COR-L47 (cell line): ENCODE measurements at regions not wholly inside any gene's neighbourhood (a gene's known extent, or its start where the extent isn't known, plus 50 kb on each side); places are given as distances from the start of the nearest gene placed in this dataset.
"Not testable (repeated sequence)": the region's sequence is repeated elsewhere in the genome, so short reads cannot be mapped to it uniquely, and the experiment has no call there.

ENCODE experiments used
- DNase-seq: peaks from one replicate; lab custom pipeline; 2025; lab: John Stamatoyannopoulos, UW

DNA sequence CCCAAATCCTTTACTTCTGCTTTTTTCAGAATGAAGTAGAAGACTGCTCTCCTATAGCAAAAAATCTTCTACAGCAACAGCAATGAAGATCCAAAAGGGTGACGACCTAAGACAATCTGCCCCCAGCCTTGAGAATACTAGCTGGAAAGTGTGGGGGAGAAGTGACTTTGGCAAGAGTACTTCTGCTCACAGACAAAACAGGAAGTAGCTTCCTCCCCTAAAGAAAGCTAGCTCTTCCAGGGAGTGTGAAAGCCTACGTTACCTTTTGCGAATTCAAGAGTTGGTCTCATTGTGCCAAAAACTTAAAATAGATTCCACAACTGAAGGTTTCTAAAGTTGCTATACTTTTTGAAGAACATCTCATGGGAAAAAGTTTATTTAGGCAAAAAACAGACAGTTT is 1069.2 kb upstream of the CHAC2 start:
- no peak for DNase-seq

DNA sequence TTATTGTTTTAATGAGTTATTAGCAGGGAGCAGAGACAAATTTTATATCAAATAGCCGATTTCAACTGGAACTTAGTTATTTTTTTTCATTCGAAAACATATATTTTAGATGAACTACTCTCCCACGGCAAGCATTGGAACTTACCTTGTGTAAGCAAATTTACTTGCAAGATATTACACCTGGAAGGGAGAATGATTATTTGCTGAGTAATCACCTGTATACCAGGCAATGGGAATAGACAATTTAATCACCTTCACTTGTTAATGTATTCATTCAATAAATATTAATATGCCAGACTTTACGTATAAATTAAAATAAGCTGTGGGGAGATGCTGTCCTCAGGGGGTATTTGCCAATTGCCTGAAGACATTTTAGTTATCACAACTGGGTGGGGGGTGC is 1069.9 kb upstream of the CHAC2 start:
- DNase-seq, result no peak

DNA sequence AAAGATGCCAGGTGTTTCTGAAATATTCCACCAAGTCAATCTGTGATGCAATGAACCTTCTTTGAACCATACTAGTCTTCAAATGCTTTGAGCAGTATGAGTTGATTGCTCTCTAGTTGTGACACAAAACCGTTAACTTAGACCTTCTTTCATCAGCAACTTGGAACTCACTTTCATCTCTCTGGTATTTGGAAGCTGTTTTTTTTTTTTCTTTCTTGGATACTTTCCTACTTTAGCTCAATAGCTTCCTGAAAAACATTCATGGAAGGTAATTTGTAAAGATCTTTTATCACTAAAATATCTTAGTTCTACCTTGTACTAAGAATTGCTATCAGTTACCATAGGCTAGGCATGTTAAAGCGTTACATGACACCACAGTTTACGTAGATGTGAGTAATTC is 1071.9 kb upstream of the CHAC2 start:
- no peak for DNase-seq

DNA sequence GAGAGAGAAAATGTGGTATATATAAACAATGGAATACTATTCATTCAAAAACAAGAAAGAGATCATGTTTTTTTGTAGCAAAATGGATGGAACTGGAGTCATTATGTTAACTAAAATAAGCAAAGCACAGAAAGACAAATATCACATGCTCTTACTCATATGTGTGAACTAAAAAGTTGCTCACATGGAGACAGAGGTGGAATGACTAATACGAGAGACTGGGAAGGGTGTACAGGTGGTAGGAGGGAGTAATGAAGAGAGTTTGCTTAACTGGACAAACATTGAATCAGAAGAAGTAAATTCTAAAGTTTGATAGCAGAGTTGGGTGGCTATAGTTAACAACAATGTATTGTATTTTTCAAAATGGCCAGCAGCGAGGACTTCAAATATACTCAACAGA is 1080.7 kb upstream of the CHAC2 start:
- no peak for DNase-seq

DNA sequence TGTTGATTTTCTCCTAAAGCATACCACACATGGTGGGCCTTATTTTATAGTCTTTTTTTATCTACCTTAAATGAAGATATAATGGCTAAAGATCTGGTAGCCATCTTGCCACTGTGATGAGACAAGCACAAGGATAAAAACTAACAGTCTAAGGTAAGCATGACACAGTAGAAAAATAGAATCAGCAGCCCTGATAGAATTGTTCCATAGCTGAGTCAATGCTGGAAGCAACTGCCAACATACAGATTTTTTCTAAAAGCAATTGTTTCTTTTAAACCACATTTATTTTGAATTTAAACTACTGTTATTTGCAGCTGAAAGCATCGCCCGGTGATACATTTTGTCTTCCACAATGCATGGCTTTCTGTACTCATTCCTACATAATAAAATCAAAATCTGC is 1091.5 kb upstream of the CHAC2 start:
- DNase-seq, result no peak

DNA sequence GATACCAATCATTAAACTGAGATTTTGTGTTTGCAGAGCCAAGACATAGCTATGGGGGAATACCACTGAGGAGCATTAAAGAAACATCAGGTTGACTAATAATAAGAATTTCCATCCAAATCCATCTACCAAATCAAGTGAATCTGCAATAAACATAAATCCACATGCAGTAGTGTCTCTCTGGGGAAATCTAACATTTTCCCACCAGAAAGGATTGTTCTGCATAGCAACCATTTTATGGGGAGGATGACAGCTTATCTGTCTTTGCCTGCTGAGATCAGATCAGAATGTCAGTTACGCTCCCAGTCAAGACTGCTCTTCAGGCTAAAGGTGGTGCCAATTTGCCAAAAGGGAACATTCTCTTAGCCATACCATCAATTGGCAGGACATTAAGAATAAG is 1098.9 kb upstream of the CHAC2 start:
- DNase-seq, result no peak

DNA sequence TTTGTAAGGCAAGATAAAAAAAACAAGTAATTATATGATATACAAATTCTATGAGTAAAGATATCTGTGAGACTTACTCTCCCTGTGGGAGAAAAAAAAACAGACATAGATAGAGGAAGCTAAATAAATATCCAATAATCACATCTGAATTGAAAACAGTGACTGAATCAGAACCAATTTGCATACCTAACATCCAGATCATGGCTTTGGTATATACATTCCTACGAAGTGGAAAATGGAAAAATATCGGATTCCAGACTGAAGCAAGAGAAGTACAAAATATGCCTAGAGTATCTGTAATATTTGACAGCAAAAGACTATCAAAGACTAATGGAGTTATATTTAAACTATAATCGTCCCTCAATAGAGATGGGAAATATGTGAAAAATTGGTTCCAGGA is 1108.1 kb upstream of the CHAC2 start:
- DNase-seq, result no peak

DNA sequence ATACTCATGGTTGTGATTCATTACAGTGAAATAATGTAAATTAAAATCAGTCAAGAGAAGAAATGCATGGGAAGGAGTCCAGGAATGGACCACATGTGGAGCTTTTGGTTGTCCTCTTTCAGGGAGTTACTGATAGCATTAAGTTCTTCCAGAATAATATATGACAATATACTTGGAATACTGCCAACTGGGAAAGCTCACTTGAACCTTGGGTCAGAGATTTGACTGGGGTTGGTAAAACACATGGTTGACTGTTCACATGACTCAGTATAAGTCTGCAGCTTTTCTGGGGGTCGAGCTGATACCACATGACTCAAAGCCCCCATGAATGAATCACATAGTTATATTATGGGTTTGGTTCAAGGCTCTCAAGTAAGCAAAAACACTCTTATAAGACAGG is 1109.0 kb upstream of the CHAC2 start:
- no peak for DNase-seq

DNA sequence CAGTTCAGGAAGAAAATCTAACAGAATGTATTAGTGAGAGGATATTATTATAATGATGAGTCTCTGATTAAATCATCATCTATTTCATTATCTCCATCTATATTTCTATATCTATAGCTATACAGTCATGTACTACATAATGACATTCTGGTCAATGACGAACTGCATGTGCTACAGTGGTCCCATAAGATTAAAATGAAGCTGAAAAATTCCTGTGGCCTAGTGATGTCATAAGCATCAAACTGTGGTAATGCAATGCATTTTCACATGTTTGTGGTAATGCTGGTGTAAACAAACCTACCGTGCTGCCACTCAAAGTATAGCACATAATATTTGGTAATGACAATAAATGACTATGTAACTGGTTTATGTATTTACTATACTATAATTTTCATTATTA is 1127.9 kb upstream of the CHAC2 start:
- no peak for DNase-seq

DNA sequence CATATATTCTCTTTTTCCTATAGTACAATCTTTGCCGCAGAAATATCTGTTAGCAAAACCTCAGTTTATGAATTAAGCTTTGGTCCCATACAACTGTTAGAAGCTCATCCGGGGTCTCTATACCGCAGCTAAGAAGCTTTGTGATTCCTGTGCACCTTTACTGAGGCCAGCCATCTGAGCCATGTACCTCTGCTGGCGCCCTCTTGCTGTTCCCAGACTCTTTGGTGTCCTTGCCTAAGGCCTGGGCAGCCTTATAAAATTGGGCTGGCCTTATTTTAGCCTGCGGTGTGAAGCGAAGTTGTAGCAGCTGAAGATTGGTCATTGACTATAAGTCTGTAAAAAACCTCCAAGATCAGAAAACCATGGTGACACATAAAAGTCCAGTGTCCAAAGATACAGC is 1135.1 kb upstream of the CHAC2 start:
- no peak for DNase-seq

DNA sequence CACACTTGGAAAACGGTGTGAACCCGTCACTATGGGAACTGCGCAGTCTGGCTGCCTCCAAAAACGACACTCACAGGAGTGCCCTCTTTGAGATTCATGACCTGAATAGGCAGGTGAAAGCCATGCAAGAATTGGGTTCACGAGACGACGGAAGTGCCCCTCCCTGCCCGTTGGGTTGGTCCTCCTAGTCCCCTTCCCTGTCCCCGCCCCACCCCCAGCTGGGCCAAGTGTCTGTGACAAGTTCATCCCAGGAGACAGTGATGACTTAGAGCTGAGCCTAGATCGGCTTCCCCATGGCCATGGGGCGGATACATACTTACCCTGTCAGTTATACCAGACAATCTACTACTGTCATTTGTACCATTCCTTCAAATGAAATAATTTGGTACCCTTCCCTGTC is 1137.7 kb upstream of the CHAC2 start:
- DNase-seq, result no peak

DNA sequence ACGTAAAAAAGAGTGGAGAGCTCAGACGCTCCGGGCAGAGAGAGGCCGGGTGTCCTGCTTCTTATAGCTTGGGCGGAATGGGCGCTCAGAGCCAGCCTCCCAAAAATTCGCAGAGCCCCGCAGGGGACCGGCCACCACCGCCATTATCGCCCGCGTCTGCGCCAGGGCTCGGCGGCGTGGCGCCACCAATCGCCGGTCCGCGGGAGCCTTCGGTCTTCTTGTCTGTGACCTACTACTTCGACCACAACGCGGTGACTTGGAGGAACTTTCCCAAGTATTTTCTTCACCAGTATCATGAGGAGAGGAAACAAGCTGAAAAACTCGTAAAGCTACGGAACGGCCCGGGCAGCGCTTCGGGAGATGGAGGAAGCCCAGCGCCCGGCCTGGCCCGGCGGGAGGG is 1138.1 kb upstream of the CHAC2 start:
- no peak for DNase-seq

DNA sequence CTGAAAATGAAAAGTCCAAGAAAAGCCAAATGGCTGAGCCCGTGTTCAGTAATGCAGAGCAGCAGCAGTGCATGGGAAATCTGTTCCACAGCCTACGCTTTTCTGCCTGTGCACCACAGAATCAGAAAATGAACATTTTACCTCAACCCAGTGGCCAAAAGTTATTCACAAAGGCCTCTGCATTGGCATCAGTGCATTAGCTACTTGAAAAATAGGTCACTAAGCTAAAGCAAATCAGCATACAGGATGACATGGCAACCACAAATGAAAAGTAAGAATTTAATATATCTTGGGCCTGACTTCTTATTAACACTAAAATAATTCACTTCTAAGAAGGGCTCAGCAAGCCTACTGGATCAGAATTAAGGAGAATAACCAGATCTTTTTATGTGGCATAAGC is 1145.3 kb upstream of the CHAC2 start:
- DNase-seq, result no peak

DNA sequence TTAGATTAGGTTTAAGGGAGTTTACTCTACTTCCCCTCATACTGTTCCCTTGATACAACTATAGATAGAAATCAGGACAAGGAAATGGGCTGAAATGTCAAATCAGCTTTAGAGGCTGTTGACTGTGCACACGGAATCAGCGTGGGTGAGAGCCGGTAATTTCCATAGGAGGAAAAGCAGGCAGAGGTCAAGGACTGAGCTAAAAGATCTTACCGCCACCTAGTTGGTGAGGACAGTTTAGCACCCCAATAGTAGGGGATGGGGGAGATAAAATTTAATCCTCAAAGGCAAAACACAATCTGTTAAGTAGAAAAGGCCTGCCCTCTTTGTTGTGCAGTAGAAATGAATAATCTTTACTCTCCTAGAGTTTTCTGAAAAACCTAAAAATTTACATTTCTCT is 1154.5 kb upstream of the CHAC2 start:
- no peak for DNase-seq

DNA sequence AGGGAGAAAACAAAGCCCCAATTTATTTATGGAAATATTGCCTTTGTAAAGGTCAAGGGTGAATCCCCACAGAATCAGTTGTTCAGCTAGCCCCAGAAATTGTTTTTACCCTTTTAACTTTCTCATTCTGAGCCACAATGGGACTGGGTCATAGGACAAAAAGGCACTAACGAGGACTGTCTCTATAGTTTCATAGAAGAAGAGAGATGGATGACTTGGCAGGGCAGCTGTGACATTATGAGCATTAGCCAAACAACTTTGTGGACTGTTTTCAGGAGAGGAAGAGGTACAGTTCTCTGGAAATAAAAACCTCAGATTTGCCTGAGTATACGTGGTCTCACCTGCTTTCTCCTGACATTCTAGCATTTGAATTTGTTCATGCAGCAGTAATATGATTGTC is 1155.8 kb upstream of the CHAC2 start:
- DNase-seq, result no peak

DNA sequence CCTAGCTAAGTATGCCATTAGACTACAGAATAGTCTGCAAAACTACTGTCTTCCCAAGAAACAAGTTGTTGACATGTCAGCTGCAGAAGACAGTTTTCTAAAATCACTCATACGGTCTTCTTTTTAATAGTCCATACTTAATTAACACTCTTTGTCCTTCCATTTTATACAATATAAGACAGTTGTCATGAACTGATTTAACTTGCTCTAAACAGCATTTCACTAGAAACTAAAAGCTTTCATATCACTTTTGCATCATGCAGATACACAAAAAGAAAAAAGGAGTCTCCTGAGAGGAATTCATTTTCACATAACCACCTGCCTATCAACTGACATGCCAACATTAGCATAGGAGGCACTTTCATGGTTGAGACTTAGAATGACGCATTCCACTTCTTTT is 1159.6 kb upstream of the CHAC2 start:
- no peak for DNase-seq

DNA sequence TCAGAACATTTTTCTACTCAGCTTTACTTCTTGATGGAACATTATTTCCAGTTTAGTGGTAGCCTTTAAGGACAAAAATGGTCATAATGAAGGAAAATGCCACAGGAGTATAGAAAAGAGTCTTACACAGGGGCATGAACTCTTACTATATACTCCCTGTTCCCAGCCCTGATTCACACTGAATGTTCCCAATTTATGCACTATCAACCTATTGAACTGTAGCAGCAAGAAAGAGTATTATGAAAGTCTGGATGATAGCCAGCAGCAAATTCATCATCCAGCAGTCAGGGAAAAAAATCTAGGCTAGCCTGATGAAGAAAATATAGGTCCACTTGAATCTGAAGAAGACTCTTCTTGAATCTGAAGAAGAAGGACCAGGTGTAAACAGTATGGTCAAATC is 1170.3 kb upstream of the CHAC2 start:
- no peak for DNase-seq

DNA sequence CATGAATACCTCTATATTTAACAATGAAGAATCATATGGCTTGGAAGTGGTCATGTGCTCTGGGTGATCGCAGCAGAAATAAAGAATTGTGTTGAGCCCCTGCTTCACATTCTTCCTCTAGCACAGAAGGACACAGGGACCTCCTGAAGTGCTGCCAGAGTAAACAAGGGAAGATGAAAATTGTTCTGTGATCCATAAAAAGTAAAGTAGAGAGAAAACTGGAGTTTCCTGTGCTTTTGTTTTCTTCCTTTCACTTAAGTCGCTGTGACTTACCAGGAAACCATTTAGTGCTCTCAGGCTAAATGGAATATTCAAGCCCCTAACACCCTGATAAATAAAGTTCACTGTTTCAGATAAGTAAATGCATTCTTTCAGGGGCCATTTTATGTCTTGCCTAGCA is 1173.6 kb upstream of the CHAC2 start:
- DNase-seq, result no peak

DNA sequence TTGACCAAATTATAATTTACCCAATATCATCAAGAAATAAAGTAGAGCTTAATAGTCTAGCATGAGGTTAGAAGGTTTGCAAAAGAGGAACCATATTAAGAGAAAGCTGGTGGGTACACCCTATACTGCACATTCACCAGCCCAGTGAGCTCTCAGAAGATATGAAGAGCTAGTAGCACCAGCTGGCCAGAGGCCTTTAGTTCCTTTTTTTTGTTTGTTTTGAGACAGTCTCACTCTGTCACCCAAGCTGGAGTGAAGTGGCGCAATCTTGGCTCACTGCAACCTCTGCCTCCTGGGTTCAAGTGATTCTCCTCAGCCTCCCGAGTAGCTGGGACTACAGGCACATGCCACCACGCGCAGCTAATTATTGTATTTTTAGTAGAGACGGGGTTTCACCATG is 1183.5 kb upstream of the CHAC2 start:
- not testable (repeated sequence) for DNase-seq

DNA sequence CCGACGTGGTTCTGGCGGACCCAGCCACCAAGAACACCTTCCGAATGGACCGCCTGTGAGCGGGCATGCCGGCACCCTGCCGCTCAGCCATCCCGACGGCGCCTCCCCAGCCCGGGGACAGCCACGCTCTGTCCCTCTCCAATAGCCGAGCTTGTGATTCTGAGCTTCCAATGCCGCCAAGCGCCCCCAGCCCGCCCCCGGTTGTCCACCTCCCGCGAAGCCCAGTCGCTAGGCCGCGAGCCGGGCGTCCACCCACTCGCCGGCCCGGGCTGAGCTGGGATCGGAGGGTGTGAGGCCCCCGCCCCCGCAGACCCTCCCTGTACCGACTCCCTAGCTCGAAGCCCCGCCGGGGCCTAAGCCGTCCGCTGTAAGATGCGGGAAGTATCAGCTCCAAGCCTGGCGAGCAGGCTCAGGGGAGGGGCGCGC is 1195.1 kb upstream of the CHAC2 start:
- DNase-seq, result no peak

DNA sequence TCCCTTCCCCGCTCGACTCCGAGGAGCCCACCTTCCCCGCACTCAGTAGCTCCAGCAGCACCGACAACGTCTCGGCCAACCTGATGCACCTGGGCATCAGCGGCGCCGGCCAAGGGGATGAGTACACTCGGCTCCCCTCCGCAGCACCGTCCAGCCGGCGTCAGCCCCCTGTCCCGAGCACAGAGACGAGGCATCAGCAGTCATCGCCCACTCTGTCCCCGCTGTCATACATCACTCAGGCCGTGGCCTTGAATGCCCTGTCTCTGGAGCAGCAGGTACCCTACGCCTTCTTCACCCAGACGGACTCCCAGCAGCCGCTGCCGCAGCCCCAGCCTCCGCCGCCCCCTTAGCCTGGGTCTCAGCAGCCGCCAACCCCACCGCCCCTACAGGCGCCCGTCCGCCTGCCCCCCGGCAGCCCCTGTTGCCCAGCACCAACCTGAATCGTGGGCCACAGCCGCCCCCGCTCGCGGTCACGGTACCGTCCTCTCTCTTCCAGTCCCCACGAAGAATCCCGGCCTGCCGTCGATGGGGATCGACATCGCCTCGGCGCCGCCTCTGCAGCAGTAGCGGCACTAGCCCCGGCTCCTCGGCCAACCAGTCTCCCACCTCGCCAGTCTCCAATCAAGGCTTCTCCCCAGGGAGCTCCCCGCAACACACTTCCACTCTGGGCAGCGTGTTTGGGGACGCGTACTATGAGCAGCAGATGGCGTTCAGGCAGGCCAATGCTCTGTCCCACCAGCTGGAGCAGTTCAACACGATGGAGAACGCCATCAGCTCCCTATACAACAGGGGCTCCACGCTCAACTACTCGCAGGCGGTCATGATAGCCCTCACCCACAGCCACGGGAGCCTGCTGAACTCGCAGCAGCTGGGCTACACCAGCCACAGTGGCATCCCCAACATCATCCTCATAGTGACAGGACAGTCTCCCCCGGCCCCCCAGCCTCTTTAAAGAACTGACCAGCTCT is 1195.9 kb upstream of the CHAC2 start:
- no peak for DNase-seq

DNA sequence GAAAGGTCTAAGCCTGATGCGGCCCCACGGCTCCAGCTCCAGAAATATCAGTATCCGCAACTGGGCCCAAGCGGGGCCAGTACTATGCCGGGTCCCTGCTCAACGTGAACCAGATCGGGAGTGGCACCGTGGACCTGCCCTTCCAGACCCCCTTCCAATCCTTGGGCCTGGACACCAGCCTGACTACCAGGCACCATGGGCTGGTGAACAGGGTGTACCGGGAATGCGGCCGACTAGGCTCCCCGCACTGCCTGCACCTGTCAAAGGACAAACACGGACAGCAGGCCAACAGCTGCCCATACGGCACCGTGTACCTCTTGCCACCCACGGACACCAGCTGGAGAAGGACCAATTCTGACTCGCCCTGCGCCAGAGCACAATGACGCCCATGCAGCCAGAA is 1196.9 kb upstream of the CHAC2 start:
- DNase-seq, result no peak

DNA sequence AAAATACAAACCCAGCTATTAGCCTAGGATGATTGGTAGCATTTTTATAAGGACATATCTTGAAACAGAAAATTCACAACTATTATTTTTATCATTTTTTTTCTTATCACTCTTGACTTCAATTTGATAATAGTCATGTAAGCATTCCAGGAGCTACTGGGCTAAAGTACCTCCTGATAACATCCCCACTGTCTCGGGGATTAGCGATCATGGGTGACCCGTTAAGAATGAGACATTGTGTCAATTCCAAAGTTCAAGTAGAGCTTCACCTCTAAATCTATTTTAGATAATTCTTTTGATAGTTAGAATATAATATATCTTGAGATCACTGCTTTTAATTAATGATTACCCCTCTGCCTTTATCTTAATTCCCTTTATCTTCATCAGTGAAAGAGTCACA is 1204.5 kb upstream of the CHAC2 start:
- no peak for DNase-seq

DNA sequence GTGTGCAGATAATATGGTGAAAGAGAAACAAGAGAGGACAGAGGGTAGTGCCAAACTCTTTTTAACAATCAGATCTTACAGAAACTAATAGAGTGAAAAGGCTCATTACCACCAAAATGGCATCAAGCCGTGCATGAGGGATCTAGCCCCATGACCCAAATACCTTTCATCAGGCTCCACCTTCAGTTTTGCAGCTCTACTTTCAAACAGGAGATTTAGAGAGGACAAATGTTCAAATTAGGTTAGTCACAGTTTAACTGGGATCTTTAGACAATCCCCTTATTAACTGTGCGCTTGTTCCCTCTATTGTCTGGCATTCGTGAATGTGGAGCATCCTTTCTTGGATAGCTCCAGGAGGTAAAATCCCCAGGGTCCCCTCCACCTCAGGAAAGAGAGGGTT is 1209.3 kb upstream of the CHAC2 start:
- no peak for DNase-seq
